Breast epithelium (tissue), 3 donors: ENCODE measurements at regions not wholly inside any gene's neighbourhood (a gene's known extent, or its start where the extent isn't known, plus 50 kb on each side); places are given as distances from the start of the nearest gene placed in this dataset.

Source experiments
- CTCF ChIP-seq, 3 donors: fragments of 450-650 bp; IDR thresholded peaks; one replicate each; pipeline ENCODE4 v1.5.1; 2016 to 2017; ENCODE audit warnings: antibody characterized with exemption in 3 of 3, mild to moderate bottlenecking in 3 of 3, moderate library complexity in 3 of 3
- POLR2A ChIP-seq: fragments of 450-650 bp; IDR thresholded peaks from one replicate; pipeline ENCODE4 v1.6.1; 2016; ENCODE audit warnings: antibody characterized with exemption, mild to moderate bottlenecking, moderate library complexity

DNA sequence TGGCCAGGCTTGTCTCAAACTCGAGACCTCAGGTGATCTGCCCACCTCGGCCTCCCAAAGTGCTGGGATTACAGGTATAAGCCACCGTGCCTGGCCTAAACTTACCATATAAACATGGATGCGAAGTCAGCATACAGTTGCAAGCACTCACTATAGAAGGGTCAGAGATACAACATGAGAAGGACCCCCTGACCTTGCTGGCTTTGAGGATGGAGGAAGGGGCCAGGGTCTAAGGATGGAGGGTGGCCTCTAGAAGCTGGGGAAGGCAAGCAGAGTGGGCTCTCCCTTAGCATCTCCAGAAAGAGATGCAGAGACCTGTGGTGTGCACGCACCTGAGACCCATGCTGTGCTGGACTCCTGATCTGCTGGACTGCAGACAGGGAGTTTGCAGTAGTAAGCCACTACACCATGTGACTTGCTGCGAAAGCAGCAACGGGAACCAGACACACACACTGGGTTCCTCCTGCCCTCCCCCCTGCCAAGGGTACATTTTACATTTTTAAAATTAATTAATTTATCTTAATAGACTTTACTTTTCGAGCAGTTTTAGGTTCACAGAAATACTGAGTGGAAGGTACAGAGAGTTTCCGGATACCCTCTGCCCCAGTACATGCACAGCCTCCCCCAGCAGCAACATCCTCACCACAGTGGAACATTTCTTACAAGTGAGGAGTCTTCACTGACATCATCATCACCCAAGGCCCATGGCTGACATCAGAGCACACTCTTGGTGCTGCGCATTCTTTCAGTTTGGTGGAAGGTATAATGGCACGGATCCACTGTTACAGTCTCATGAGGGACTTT, 170.1 kb upstream of the B3GAT1 start:
- TF ChIP-seq CTCF (IDR thresholded peaks at IDR 0.05) (no peak), POLR2A (no peak)
